ENCODE measurements at regions not wholly inside any gene's neighbourhood (a gene's known extent, or its start where the extent isn't known, plus 50 kb on each side); places are given as distances from the start of the nearest gene placed in this dataset.

DNA sequence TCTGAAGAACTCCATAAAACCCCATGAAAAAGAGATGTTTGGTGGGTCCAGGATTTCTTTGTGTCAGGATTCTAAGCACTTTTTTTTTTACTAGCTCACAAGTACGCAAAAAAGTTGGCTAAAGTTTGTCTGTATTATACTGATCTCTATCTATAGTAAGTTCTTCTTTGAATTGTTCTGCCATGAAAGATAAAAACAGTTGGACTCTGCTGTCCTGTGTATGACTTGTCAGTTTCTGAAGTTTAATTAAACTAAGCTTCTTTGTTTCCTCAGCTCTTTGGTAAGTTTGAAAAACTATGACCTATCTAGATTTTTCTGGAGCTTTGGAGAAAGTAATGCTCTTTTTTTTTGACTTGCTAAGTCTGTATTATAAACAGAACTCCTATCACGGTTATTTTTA, 812.2 kb upstream of the LUZP2 start:
- TF ChIP-seq, protein P1, sequence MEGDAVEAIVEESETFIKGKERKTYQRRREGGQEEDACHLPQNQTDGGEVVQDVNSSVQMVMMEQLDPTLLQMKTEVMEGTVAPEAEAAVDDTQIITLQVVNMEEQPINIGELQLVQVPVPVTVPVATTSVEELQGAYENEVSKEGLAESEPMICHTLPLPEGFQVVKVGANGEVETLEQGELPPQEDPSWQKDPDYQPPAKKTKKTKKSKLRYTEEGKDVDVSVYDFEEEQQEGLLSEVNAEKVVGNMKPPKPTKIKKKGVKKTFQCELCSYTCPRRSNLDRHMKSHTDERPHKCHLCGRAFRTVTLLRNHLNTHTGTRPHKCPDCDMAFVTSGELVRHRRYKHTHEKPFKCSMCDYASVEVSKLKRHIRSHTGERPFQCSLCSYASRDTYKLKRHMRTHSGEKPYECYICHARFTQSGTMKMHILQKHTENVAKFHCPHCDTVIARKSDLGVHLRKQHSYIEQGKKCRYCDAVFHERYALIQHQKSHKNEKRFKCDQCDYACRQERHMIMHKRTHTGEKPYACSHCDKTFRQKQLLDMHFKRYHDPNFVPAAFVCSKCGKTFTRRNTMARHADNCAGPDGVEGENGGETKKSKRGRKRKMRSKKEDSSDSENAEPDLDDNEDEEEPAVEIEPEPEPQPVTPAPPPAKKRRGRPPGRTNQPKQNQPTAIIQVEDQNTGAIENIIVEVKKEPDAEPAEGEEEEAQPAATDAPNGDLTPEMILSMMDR (IDR thresholded peaks at IDR 0.05; ENCODE audit: insufficient read depth, missing control alignments): no peak
- no peak for DNase-seq (ENCODE audit: insufficient read length, low spot score)
- FAIRE-seq: no peak

DNA sequence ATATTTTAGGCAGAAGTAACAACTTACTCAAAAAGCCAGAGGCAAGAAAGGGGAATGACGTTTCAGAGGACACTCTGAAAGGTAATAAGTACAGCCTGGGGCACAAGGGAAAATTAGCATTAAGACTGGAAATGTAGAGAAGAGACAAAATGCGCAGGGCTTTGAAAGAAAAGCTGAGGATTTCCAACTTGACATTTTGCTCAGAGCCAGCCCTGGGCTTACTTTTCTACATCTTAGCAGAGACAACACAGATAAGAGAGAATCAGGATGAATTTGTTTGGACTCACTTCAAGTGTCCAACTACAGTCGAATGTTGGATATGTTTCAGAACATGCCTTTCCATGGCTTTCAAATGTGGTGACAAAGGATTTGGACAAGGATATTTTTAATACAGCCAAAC, 808.9 kb upstream of the LUZP2 start:
- FAIRE-seq: no peak
- no peak for DNase-seq (ENCODE audit: insufficient read length, low spot score)
- TF ChIP-seq, protein P1 (IDR thresholded peaks at IDR 0.05; ENCODE audit: insufficient read depth, missing control alignments): no peak

DNA sequence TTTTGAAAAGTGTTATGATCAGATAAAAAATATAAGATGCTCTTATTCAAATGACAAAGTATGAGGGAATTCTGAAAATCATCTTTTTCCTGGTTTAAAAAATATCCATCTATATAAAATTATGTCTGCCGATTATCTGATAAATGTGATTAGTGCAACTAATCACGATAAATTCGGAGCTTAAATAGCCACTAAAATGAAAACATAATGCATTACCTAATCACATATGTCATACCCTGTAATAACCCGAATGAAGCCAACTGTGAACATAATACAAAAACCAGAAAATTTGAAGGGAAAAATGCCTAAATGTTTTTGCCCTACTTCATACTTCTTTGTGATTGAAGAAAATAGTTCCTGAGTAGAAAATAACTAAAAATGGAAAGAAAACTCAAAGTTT, 808.4 kb upstream of the LUZP2 start:
- no peak for FAIRE-seq
- no peak for DNase-seq (ENCODE audit: insufficient read length, low spot score)
- TF ChIP-seq, protein P1 (IDR thresholded peaks at IDR 0.05; ENCODE audit: insufficient read depth, missing control alignments): no peak

DNA sequence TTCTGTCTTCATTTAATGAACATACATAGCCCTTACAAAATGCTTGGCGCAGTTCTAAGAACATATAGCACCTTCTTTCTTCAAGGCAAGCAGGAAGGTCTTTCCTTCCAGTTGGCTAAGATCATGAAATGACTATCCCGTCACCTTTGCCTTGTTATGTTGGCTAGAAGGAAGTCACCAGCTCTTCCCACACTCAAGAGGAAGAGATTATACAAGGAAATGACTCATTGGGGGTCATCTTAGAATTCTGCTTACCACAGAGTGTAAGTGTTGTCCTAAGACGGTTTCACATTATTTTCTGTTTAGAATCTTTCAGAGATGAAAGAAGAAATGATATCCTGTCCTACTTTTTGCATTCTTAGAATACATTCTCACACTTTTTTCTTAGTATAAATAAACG, 808.0 kb upstream of the LUZP2 start:
- DNase-seq (ENCODE audit: insufficient read length, low spot score) (no peak), FAIRE-seq (no peak)

DNA sequence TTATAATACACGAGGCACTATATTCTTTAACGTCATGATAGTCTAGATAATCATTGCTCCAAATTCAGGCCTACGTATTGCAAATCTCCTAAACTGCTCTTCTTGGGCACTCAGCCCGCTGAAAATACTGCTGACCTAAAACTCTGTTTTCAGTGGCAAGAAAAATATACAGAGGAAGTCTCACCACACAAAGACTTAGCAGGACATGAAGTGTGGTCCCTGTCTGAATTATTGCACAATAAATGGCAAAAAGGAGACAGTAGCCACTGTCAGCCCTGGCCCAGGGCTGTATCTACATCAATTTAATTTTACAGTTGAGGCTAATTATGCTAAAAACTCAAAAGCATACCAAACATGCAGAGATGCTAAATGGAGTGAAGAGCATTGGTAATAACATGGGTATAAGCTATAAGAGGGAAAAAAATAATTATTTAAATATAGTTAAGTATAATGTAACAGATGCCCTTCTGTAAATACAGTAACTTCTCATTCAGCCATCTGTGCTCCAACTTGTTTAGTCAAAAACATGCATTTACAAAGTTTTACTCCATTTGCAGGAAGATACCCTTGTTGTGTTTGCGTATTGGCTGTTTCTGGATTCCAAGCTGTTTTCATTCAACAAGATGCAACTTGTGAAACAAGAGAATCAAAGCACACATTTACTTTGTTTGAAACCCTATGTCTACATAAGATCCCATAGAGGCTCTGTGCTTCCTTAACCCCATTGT, 800.0 kb upstream of the LUZP2 start:
- DNase-seq (ENCODE audit: insufficient read length, low spot score): no peak
- FAIRE-seq: no peak
- TF ChIP-seq, protein P1 (IDR thresholded peaks at IDR 0.05; ENCODE audit: insufficient read depth, missing control alignments): no peak

More for the DNA sequence above, 808.0 kb upstream of the LUZP2 start:
- TF ChIP-seq, protein P1 (IDR thresholded peaks at IDR 0.05; ENCODE audit: insufficient read depth, missing control alignments): no peak

DNA sequence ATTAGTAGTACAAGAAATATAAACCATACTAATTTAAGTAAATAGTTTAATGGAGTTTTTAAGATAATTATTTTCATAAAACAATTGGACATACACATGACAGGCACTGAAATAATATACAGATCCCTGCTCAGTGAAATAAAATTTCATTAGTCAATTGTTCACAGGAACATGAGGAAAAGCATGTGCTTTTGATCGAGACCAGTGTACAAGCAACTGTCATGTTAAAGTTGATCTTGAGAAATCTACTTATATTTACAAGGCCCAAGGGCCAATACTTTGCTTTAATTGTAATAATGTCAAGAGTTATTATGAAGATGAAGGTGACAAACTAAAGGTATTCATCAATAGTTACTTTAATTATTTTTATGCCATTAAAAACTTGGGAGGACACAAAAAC, 792.7 kb upstream of the LUZP2 start:
- TF ChIP-seq, protein P1 (IDR thresholded peaks at IDR 0.05; ENCODE audit: insufficient read depth, missing control alignments): no peak
- FAIRE-seq: no peak

DNA sequence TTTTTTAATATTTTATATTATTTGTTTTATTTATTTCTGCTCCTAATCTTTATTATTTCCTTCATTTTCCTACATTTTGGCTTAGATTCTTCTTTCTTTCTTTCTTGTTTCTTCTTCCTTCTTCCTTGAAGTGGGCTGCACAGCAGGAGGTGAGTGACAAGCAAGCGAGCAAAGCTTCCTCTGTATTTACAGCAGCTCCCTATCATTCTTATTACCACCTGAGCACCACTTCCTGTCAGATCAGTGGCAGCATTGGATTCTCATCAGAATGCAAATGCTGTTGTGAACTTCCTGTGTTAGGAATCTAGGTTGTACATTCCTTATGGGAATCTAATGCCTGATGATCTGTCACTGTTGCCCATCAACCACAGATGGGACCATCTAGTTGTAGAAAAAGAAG, 784.9 kb upstream of the LUZP2 start:
- TF ChIP-seq, protein P1 (IDR thresholded peaks at IDR 0.05; ENCODE audit: insufficient read depth, missing control alignments): no peak
- DNase-seq (ENCODE audit: insufficient read length, low spot score) (no peak), FAIRE-seq (no peak)

More for the DNA sequence above, 792.7 kb upstream of the LUZP2 start:
- DNase-seq (ENCODE audit: insufficient read length, low spot score): no peak

All from D721Med (cell line).